ENCODE measurements at regions not wholly inside any gene's neighbourhood (a gene's known extent, or its start where the extent isn't known, plus 50 kb on each side); places are given as distances from the start of the nearest gene placed in this dataset.

DNA sequence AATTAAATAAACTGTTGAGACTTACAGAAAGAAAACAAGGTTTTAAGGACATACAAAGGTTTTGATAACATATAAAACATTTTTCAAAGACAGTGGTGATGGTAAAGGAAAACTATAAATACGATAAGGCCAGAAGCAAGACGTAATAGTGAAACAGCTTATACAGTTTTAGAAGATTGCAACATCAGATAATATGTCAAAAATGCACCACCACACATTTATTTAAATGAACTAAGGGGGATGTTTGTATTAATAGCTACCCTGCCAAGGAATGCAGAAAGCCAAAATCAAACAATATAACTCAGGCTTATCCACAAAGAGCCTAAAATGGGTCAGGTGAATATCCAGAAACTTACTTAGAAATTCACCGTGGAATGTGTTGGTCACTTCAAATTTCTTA lies 981.6 kb upstream of the FAT3 start:
- TF ChIP-seq CTCF (IDR thresholded peaks at IDR 0.05) = no peak
- TF ChIP-seq POLR2A (IDR thresholded peaks at IDR 0.05) = no peak
